A673 (cell line): ENCODE measurements at regions not wholly inside any gene's neighbourhood (a gene's known extent, or its start where the extent isn't known, plus 50 kb on each side); places are given as distances from the start of the nearest gene placed in this dataset.

Experiments used
- BruUV-seq: library from RNA; stranded (reverse); fragments of 400-500 nt; replicated peaks from 2 replicates; lab custom pipeline; 2021; lab: Mats Ljungman, UMichigan
- CTCF ChIA-PET: fragments of 300-600 bp; sonication (Branson Sonifier 250); formaldehyde crosslinking; loops from one replicate; lab custom pipeline; 2022; ENCODE audit warnings: antibody characterized with exemption; lab: Charles Lee
- POLR2A ChIA-PET: fragments of 300-600 bp; sonication (Branson Sonifier 250); formaldehyde crosslinking; loops from one replicate; lab custom pipeline; 2022; ENCODE audit warnings: antibody characterized with exemption; ENCODE audit not compliant: low non-redundant PET; lab: Charles Lee
- DNase-seq: peaks from one replicate; pipeline ENCODE4 v3.0.0-alpha.2; 2015; ENCODE audit warnings: low spot score
- H3K27ac ChIP-seq: fragments of 200-600 bp; sonication (generic); 2 replicates; pipeline ENCODE4 v1.5.1; 2016; ENCODE audit warnings: mixed run types, low read depth, mild to moderate bottlenecking, mixed read lengths, antibody characterized with exemption, low read length; ENCODE audit not compliant: poor library complexity, severe bottlenecking
- H3K27me3 ChIP-seq: fragments of 200-600 bp; sonication (generic); replicated peaks from 2 replicates; pipeline ENCODE4 v1.6.1; 2017; ENCODE audit warnings: mixed run types, low read depth, mild to moderate bottlenecking, mixed read lengths, antibody characterized with exemption, low read length; ENCODE audit not compliant: insufficient read depth, poor library complexity
- H3K36me3 ChIP-seq: fragments of 200-600 bp; sonication (generic); 2 replicates; pipeline ENCODE4 v1.6.1; 2016; ENCODE audit warnings: mixed run types, mild to moderate bottlenecking, mixed read lengths, antibody characterized with exemption, low read length; ENCODE audit not compliant: insufficient read depth, poor library complexity, severe bottlenecking
- H3K4me1 ChIP-seq: fragments of 200-600 bp; sonication (generic); 2 replicates; pipeline ENCODE4 v1.6.1; 2017; ENCODE audit warnings: mixed run types, mild to moderate bottlenecking, mixed read lengths, antibody characterized with exemption, low read length; ENCODE audit not compliant: insufficient read depth, poor library complexity, severe bottlenecking
- H3K4me3 ChIP-seq: fragments of 200-600 bp; sonication (generic); 2 replicates; pipeline ENCODE4 v1.5.1; 2016; ENCODE audit warnings: low read depth, mixed run types, mild to moderate bottlenecking, mixed read lengths, low read length; ENCODE audit not compliant: poor library complexity, severe bottlenecking
- H3K9me3 ChIP-seq: fragments of 200-600 bp; sonication (generic); 2 replicates; pipeline ENCODE4 v1.6.1; 2016; ENCODE audit warnings: mixed run types, low read depth, mild to moderate bottlenecking, mixed read lengths, antibody characterized with exemption, low read length; ENCODE audit not compliant: poor library complexity, severe bottlenecking
- EZH2 ChIP-seq: fragments of 200-600 bp; sonication (generic); IDR thresholded peaks from 2 replicates; pipeline ENCODE4 v1.6.1; 2017; ENCODE audit warnings: borderline replicate concordance, low read depth, mild to moderate bottlenecking, mixed read lengths, antibody characterized with exemption, low read length; ENCODE audit not compliant: poor library complexity, severe bottlenecking
- intact Hi-C: fragments of 100-400 bp; cut with micrococcal nuclease; formaldehyde crosslinking; loops from one replicate; pipeline ENCODE4 v1.10.0; 2022; ENCODE audit not compliant: unreplicated experiment
- TF ChIP-seq, protein P1 (sequence below): fragments of 300-800, 200-600 bp; sonication (generic); conservative IDR thresholded peaks from 2 replicates; pipeline ENCODE4 v1.5.1; 2017; ENCODE audit warnings: low read depth, mild to moderate bottlenecking, antibody characterized with exemption, low read length, moderate library complexity, mixed read lengths

DNA sequence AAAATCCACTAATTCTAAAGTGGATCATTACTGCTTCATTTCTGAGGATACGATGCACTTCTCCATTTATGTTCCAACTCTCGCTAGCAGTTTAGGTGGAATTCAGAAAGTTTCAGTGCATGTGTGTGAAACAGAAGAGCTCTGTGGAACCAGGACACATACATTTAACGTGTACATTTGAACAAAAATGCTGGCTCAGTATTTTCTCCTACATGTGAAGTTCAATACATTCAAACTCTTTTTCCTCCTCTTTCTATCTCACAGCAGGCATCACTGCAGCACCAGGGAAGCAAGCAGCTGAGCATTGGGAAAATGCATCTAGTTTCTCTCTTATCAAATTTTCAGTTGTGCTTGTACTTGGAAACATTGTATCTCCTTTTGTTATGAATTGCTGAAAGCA lies 169.4 kb upstream of the CNTN1 start:
- Histone ChIP-seq H3K4me3 (no peak overlapping the region), H3K4me1 (no peaks in the 10 kb centered on the region), H3K27me3 (no peaks in the 10 kb centered on the region), H3K9me3 (no peaks in the 10 kb centered on the region), H3K27ac (no peak overlapping the region), H3K36me3 (no peaks in the 10 kb centered on the region)
- no TSS peak for BruUV-seq
- POLR2A ChIA-PET, result no interaction called here
- DNase-seq, result no peak
- TF ChIP-seq EZH2, result no peak
- TF ChIP-seq, protein P1, sequence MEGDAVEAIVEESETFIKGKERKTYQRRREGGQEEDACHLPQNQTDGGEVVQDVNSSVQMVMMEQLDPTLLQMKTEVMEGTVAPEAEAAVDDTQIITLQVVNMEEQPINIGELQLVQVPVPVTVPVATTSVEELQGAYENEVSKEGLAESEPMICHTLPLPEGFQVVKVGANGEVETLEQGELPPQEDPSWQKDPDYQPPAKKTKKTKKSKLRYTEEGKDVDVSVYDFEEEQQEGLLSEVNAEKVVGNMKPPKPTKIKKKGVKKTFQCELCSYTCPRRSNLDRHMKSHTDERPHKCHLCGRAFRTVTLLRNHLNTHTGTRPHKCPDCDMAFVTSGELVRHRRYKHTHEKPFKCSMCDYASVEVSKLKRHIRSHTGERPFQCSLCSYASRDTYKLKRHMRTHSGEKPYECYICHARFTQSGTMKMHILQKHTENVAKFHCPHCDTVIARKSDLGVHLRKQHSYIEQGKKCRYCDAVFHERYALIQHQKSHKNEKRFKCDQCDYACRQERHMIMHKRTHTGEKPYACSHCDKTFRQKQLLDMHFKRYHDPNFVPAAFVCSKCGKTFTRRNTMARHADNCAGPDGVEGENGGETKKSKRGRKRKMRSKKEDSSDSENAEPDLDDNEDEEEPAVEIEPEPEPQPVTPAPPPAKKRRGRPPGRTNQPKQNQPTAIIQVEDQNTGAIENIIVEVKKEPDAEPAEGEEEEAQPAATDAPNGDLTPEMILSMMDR, result no peak
- CTCF ChIA-PET, result no interaction called here
- intact Hi-C loops, result no loop called here

DNA sequence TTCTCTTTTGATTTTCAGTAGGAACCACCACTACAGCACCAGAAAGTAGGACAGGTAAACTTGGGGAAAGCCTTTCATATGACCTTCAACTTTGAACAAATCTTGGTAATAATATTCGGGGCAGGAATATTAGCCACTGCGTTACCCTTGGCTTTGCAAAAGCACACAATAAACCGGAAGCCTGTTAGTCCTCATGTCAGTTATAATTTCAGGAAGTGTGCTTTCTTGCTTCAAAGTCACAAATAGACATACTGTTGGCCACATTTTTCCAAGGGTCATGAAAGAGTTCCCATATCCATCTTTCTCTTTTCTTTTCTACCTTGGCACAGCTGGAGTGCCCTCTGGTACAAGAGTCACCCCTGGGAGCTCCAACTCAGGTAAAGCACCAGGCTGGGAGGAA lies 167.2 kb upstream of the CNTN1 start:
- ChIA-PET POLR2A (no interaction called here), CTCF (no interaction called here)
- no peak for DNase-seq
- Histone ChIP-seq H3K36me3 (no peaks in the 10 kb centered on the region), H3K4me3 (no peak overlapping the region), H3K9me3 (no peaks in the 10 kb centered on the region), H3K27ac (no peak overlapping the region), H3K4me1 (no peaks in the 10 kb centered on the region), H3K27me3 (no peaks in the 10 kb centered on the region)
- BruUV-seq, result no TSS peak
- intact Hi-C loops, result no loop called here
- TF ChIP-seq, protein P1, result no peak
- no peak for TF ChIP-seq EZH2

DNA sequence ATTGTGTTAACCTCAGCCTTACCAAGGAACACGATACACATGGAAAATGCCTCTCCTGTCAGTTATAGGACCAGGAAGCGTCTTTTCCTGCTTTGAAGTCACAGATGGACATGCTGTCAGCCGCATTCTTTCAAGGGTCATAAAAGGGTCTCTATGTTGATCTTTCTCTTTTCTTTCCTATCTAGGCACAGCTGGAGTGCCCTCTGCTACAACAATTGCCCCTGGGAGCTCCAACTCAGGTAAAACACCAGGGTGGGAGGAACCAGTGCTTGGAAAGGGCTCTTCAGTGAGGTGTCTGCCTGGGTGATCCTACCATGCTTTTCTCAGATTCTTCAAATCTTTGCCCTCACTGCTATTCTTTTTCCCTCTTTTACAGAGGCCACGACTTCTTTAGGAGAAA lies 157.4 kb upstream of the CNTN1 start:
- H3K4me1 ChIP-seq, result no peaks in the 10 kb centered on the region
- no peaks in the 10 kb centered on the region for H3K36me3 ChIP-seq
- BruUV-seq, result no TSS peak
- intact Hi-C loops, result no loop called here
- ChIA-PET POLR2A (no interaction called here), CTCF (no interaction called here)
- no peak overlapping the region for H3K27ac ChIP-seq
- no peak for TF ChIP-seq EZH2
- TF ChIP-seq, protein P1, result no peak
- DNase-seq, result no peak
- no peak overlapping the region for H3K4me3 ChIP-seq
- no peaks in the 10 kb centered on the region for H3K9me3 ChIP-seq
- H3K27me3 ChIP-seq, result no peaks in the 10 kb centered on the region
